Liver (tissue), 8 donors: ENCODE measurements at regions not wholly inside any gene's neighbourhood (a gene's known extent, or its start where the extent isn't known, plus 50 kb on each side); places are given as distances from the start of the nearest gene placed in this dataset.

Experiments used
- DNase-seq: peaks from one replicate; pipeline ENCODE4 v3.0.0-alpha.2; 2017; ENCODE audit warnings: low spot score
- H3K27ac ChIP-seq, 2 donors: one replicate each; pipeline ENCODE4 v1.7.0; 2013; ENCODE audit warnings: inconsistent platforms in 2 of 2, low read length in 2 of 2, control low read depth in 1 of 2, low read depth in 1 of 2, mild to moderate bottlenecking in 1 of 2
- H3K27me3 ChIP-seq, 4 donors: one replicate each; pipeline versions ENCODE4 v1.6.1 to v1.7.0; 2013; ENCODE audit warnings: low read length in 3 of 4, inconsistent platforms in 1 of 4, mild to moderate bottlenecking in 1 of 4, moderate library complexity in 1 of 4; ENCODE audit not compliant: control insufficient read depth in 4 of 4, insufficient read depth in 4 of 4
- H3K36me3 ChIP-seq, 4 donors: one replicate each; pipeline versions ENCODE4 v1.6.1 to v1.7.0; 2013; ENCODE audit warnings: low read length in 3 of 4, mild to moderate bottlenecking in 3 of 4, low read depth in 1 of 4, moderate library complexity in 1 of 4; ENCODE audit not compliant: control insufficient read depth in 4 of 4, insufficient read depth in 3 of 4
- H3K4me1 ChIP-seq, 4 donors: one replicate each; pipeline versions ENCODE4 v1.6.1 to v1.7.0; 2013; ENCODE audit warnings: low read length in 3 of 4, mild to moderate bottlenecking in 3 of 4, moderate library complexity in 1 of 4; ENCODE audit not compliant: control insufficient read depth in 4 of 4, insufficient read depth in 4 of 4
- H3K4me3 ChIP-seq, 3 donors: one replicate each; pipeline versions ENCODE4 v1.6.1 to v1.7.0; 2013; ENCODE audit warnings: low read length in 3 of 3, control low read depth in 1 of 3, low read depth in 1 of 3, mild to moderate bottlenecking in 1 of 3
- H3K9ac ChIP-seq, 2 donors: one replicate each; pipeline ENCODE4 v1.7.0; 2013; ENCODE audit warnings: low read length in 2 of 2, mild to moderate bottlenecking in 2 of 2, moderate library complexity in 2 of 2, control low read depth in 1 of 2, low read depth in 1 of 2
- H3K9me3 ChIP-seq, 4 donors: one replicate each; pipeline versions ENCODE4 v1.6.1 to v1.7.0; 2013; ENCODE audit warnings: low read length in 3 of 4; ENCODE audit not compliant: control insufficient read depth in 4 of 4
- ATF3 ChIP-seq: IDR thresholded peaks from 2 replicates; pipeline ENCODE4 v1.6.1; 2016; ENCODE audit warnings: antibody characterized with exemption
- CTCF ChIP-seq: fragments of 150-350 bp; IDR thresholded peaks from 2 replicates; pipeline ENCODE4 v1.5.1; 2017; ENCODE audit warnings: improper control_type of control experiment, low read depth, low read length; ENCODE audit not compliant: missing input control
- EGR1 ChIP-seq, 2 donors: IDR thresholded peaks; 2 replicates each; pipeline ENCODE4 v1.6.1; 2016 to 2018; ENCODE audit warnings: antibody characterized with exemption in 2 of 2, low read depth in 2 of 2
- FOXA1 ChIP-seq: IDR thresholded peaks from 2 replicates; pipeline ENCODE4 v1.6.1; 2016; ENCODE audit warnings: antibody characterized with exemption
- FOXA2 ChIP-seq: IDR thresholded peaks from 2 replicates; pipeline ENCODE4 v1.6.1; 2016; ENCODE audit warnings: antibody characterized with exemption
- GABPA ChIP-seq, 2 donors: IDR thresholded peaks in 1 of 2; conservative IDR thresholded peaks in 1 of 2; 2 replicates each; pipeline ENCODE4 v1.6.1; 2016; ENCODE audit warnings: antibody characterized with exemption in 2 of 2, mild to moderate bottlenecking in 1 of 2, moderate library complexity in 1 of 2
- HNF4A ChIP-seq, 2 donors: conservative IDR thresholded peaks; 2 replicates each; pipeline ENCODE4 v1.6.1; 2016; ENCODE audit warnings: antibody characterized with exemption in 2 of 2, mild to moderate bottlenecking in 2 of 2
- HNF4G ChIP-seq: IDR thresholded peaks from 2 replicates; pipeline ENCODE4 v1.6.1; 2016; ENCODE audit warnings: antibody characterized with exemption
- JUND ChIP-seq, 2 donors: IDR thresholded peaks; 2 replicates each; pipeline ENCODE4 v1.6.1; 2016; ENCODE audit warnings: antibody characterized with exemption in 2 of 2
- MAX ChIP-seq: IDR thresholded peaks from 2 replicates; pipeline ENCODE4 v1.6.1; 2016; ENCODE audit warnings: antibody characterized with exemption
- NR2F2 ChIP-seq: IDR thresholded peaks from 2 replicates; pipeline ENCODE4 v1.6.1; 2016; ENCODE audit warnings: antibody characterized with exemption
- RAD21 ChIP-seq, 2 donors: IDR thresholded peaks; 2 replicates each; pipeline ENCODE4 v1.6.1; 2016; ENCODE audit warnings: antibody characterized with exemption in 2 of 2, mild to moderate bottlenecking in 2 of 2
- REST ChIP-seq: IDR thresholded peaks from 2 replicates; pipeline ENCODE4 v1.6.1; 2016; ENCODE audit warnings: antibody characterized with exemption, mild to moderate bottlenecking
- RXRA ChIP-seq, 2 donors: IDR thresholded peaks; 2 replicates each; pipeline ENCODE4 v1.6.1; 2017 to 2018; ENCODE audit warnings: antibody characterized with exemption in 2 of 2, mild to moderate bottlenecking in 1 of 2
- SP1 ChIP-seq: IDR thresholded peaks from 2 replicates; pipeline ENCODE4 v1.6.1; 2018; ENCODE audit warnings: antibody characterized with exemption, mild to moderate bottlenecking
- TAF1 ChIP-seq: conservative IDR thresholded peaks from 2 replicates; pipeline ENCODE4 v1.6.1; 2016; ENCODE audit warnings: antibody characterized with exemption, mild to moderate bottlenecking
- YY1 ChIP-seq: IDR thresholded peaks from 2 replicates; pipeline ENCODE4 v1.6.1; 2016; ENCODE audit warnings: antibody characterized with exemption, mild to moderate bottlenecking
- ZBTB33 ChIP-seq: IDR thresholded peaks from 2 replicates; pipeline ENCODE4 v1.6.1; 2016; ENCODE audit warnings: antibody characterized with exemption
- WGBS: extraction: QIAGEN DNeasy Blood & Tissue Kit; methylation state at CpG from one replicate; pipeline ENCODE4 v1.1.7; 2013; 5-methylcytosine and 5-hydroxymethylcytosine counted together
- donor health status: healthy.
- donor health status: healthy.
- donor health status: healthy.
- donor health status: healthy.
- donor health status: healthy.

- no peak for TF ChIP-seq MAX
Measured at GRCh38 chr20:51284871-51285270, 257.6 kb downstream of the NFATC2 start (continued).

GRCh38 chr20:51284176-51284575 is 258.3 kb downstream of the NFATC2 start:
- H3K4me3 ChIP-seq, result no peak overlapping the region
- DNase-seq, result no peak
- H3K4me1 ChIP-seq, result no peaks in the 10 kb centered on the region
- peaks cover 0 to 2% (median 1%) of the 10 kb centered on the region in 4 donors for H3K9me3 ChIP-seq
- no peaks in the 10 kb centered on the region for H3K27me3 ChIP-seq
- WGBS, result 38% methylated on average over 1 of the region's 1 CpG
- no peaks in the 10 kb centered on the region for H3K36me3 ChIP-seq
- no peak for TF ChIP-seq NR2F2
- no peak for TF ChIP-seq CTCF
- TF ChIP-seq EGR1 (IDR thresholded peaks at IDR 0.05; ENCODE audit: low read depth in 2 of 2), result no peak
- H3K27ac ChIP-seq, result no peak overlapping the region
- no peak overlapping the region for H3K9ac ChIP-seq

- Histone ChIP-seq H3K27me3 (peaks cover 0 to 3% (median 2%) of the 10 kb centered on the region in 4 donors), H3K4me3 (no peak overlapping the region), H3K9ac (no peak overlapping the region), H3K36me3 (no peaks in the 10 kb centered on the region), H3K27ac (no peak overlapping the region), H3K9me3 (peaks cover 0 to 2% (median 0%) of the 10 kb centered on the region in 4 donors), H3K4me1 (no peaks in the 10 kb centered on the region)
- 89% methylated on average over 5 of the region's 5 CpGs for WGBS
- no peak for DNase-seq
- TF ChIP-seq EGR1 (IDR thresholded peaks at IDR 0.05; ENCODE audit: low read depth in 2 of 2) (no peak), NR2F2 (no peak), REST (no peak), TAF1 (no peak), CTCF (no peak), ATF3 (no peak), ZBTB33 (no peak), GABPA (IDR thresholded peaks at IDR 0.05 in 1 of 2, conservative IDR thresholded peaks at IDR 0.05 in 1 of 2) (no peak), RAD21 (IDR thresholded peaks at IDR 0.05) (no peak), SP1 (no peak), MAX (no peak), FOXA1 (no peak), RXRA (IDR thresholded peaks at IDR 0.05) (no peak), HNF4G (no peak), HNF4A (conservative IDR thresholded peaks at IDR 0.05) (no peak), YY1 (no peak), FOXA2 (no peak), JUND (IDR thresholded peaks at IDR 0.05) (no peak)
Measured at GRCh38 chr20:51281521-51281920, 258.6 kb upstream of the KCNG1 start.
